ENCODE measurements at regions not wholly inside any gene's neighbourhood (a gene's known extent, or its start where the extent isn't known, plus 50 kb on each side); places are given as distances from the start of the nearest gene placed in this dataset.

DNA sequence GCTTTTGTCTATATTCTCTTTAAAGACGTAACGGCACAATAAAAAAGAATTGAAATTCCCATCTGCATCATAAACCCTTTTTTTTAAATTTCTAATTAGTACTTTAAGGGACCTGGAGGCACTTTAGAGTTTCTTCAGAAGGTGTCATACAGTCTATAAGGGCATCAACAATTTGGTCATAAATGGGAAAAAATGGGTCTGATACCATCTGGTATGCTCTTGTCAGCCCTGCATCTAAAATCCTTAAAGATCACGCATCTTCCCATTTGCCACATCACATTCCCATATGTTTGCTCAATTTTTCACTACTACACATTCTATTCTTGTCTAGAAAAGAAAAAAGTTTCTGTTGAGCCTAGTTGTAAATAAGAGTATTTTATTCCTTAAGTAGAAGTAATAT lies 53.8 kb downstream of the COX7C start:
- H3K27me3 ChIP-seq: no peaks in the 10 kb centered on the region
- intact Hi-C loops (cut with DNase I): no loop called here
- no peak for TF ChIP-seq EP300 (IDR thresholded peaks at IDR 0.05)
- TF ChIP-seq, protein P1, sequence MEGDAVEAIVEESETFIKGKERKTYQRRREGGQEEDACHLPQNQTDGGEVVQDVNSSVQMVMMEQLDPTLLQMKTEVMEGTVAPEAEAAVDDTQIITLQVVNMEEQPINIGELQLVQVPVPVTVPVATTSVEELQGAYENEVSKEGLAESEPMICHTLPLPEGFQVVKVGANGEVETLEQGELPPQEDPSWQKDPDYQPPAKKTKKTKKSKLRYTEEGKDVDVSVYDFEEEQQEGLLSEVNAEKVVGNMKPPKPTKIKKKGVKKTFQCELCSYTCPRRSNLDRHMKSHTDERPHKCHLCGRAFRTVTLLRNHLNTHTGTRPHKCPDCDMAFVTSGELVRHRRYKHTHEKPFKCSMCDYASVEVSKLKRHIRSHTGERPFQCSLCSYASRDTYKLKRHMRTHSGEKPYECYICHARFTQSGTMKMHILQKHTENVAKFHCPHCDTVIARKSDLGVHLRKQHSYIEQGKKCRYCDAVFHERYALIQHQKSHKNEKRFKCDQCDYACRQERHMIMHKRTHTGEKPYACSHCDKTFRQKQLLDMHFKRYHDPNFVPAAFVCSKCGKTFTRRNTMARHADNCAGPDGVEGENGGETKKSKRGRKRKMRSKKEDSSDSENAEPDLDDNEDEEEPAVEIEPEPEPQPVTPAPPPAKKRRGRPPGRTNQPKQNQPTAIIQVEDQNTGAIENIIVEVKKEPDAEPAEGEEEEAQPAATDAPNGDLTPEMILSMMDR (IDR thresholded peaks at IDR 0.05): no peak
- TF ChIP-seq POLR2A (IDR thresholded peaks at IDR 0.05; ENCODE audit: low read depth): no peak
- TF ChIP-seq POLR2AphosphoS5 (IDR thresholded peaks at IDR 0.05): no peak
- no peaks in the 10 kb centered on the region for H3K9me3 ChIP-seq
- 92% methylated on average over 3 of the region's 3 CpGs for WGBS
- no peak overlapping the region for H3K4me3 ChIP-seq
- H3K36me3 ChIP-seq: no peaks in the 10 kb centered on the region
- no peaks in the 10 kb centered on the region for H3K4me1 ChIP-seq
- H3K27ac ChIP-seq (replicated peaks in 1 of 4): no peak overlapping the region
- no peak for DNase-seq (ENCODE audit: extremely low spot score)

DNA sequence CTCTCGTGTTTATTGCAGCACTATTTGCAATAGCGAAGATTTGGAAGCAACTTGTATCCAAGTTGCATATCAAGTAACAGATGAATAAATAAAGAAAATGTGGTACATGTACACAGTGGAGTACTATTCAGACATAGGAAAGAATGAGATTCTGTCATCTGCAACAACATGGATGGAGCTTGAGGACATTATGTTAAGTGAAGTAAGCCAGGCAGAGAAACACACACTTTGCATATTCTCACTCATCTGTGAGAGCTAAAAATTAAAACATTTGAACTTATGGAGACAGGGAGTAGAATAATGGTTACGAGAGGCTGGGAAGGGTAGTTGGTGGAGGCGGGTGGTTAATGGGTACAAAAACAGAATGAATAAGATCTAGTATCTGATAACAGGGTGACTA lies 56.3 kb downstream of the COX7C start:
- WGBS: 92% methylated on average over 4 of the region's 4 CpGs
- TF ChIP-seq POLR2A (IDR thresholded peaks at IDR 0.05; ENCODE audit: low read depth) (no peak), EP300 (IDR thresholded peaks at IDR 0.05) (no peak), POLR2AphosphoS5 (IDR thresholded peaks at IDR 0.05) (no peak)
- TF ChIP-seq, protein P1 (IDR thresholded peaks at IDR 0.05): no peak
- Histone ChIP-seq H3K27me3 (no peaks in the 10 kb centered on the region), H3K4me3 (no peak overlapping the region), H3K4me1 (no peaks in the 10 kb centered on the region), H3K27ac (replicated peaks in 1 of 4) (no peak overlapping the region), H3K9me3 (no peaks in the 10 kb centered on the region), H3K36me3 (no peaks in the 10 kb centered on the region)
- DNase-seq (ENCODE audit: extremely low spot score): no peak
- intact Hi-C loops (cut with DNase I): no loop called here

DNA sequence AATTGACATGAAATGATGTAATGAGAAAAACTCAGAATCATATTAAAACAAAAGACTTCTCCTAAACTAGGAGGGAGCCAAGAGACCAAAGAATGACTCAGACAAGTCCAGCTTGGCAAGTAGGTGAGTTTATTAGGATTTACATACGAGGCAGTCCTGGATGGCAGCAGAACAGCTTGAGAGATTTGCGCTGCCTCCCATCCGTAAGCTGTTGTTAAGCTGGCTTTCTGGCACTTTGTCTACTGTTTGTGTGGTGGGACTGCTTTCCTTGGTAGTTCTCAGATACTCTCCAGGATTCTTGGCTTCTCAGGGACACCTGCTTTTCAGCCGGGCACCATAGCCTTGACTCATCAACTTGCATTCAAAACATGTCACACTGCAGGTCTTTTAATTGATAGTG lies 57.6 kb downstream of the COX7C start:
- 64% methylated on average over 4 of the region's 4 CpGs for WGBS

DNA sequence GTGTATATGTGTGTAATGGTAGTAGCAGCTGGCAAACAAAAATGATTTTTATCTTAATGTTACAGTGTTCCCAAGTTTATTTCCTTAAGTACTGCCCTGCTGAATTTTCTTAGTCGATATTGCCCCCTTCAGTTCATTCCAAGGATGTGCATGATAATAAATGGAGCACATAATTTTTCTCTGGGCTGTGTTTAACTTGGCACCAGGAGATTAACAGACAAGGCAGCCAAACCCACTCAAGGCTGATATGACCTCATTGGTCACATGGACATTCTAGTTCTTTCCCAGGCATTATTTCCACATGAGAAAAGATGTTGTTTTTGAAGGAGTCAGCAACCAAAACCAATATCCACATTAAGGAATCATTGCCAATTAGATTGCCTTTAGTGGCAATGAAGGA lies 61.8 kb downstream of the COX7C start:
- peaks cover 0 to 9% (median 4%) of the 10 kb centered on the region in 4 donors for H3K4me1 ChIP-seq
- H3K9me3 ChIP-seq: no peaks in the 10 kb centered on the region
- no peak for DNase-seq (ENCODE audit: extremely low spot score)
- H3K36me3 ChIP-seq: no peaks in the 10 kb centered on the region
- no peaks in the 10 kb centered on the region for H3K27me3 ChIP-seq
- WGBS: 0% methylated on average over 1 of the region's 1 CpG
- peak overlapping the region in 1 of 4 donors; percentile 30 for H3K27ac ChIP-seq (replicated peaks in 1 of 4)
- TF ChIP-seq, protein P1 (IDR thresholded peaks at IDR 0.05): peak; percentile 54 to 70 (median 56)
- TF ChIP-seq POLR2AphosphoS5 (IDR thresholded peaks at IDR 0.05): no peak
- no peak overlapping the region for H3K4me3 ChIP-seq
- intact Hi-C loops (cut with DNase I): no loop called here

More for the DNA sequence above, 57.6 kb downstream of the COX7C start:
- H3K27ac ChIP-seq (replicated peaks in 1 of 4): no peak overlapping the region
- TF ChIP-seq, protein P1 (IDR thresholded peaks at IDR 0.05): no peak
- TF ChIP-seq POLR2AphosphoS5 (IDR thresholded peaks at IDR 0.05) (no peak), EP300 (IDR thresholded peaks at IDR 0.05) (no peak), POLR2A (IDR thresholded peaks at IDR 0.05; ENCODE audit: low read depth) (no peak)
- H3K4me1 ChIP-seq: peaks cover 0 to 9% (median 4%) of the 10 kb centered on the region in 4 donors
- no peak overlapping the region for H3K4me3 ChIP-seq
- no peak for DNase-seq (ENCODE audit: extremely low spot score)
- no peaks in the 10 kb centered on the region for H3K9me3 ChIP-seq
- no peaks in the 10 kb centered on the region for H3K27me3 ChIP-seq
- no peaks in the 10 kb centered on the region for H3K36me3 ChIP-seq
- intact Hi-C loops (cut with DNase I): no loop called here

DNA sequence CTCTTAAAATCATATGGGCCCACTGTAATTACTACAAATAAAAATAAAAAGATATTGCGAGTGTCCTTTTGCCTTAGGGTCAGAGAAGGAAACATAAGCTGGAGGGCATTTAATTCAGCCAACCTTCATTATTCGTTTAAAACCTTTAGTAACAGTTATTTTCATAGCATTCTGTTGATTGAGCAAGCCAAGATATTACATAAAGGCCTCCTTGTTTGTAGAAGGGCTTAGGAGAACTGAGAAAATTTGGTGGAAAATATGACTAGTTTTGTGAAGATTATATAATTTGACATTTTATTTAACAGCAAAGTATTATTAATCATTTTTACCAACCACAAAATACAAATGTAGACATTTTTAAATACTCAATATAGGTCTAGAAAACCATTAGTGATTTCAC lies 62.2 kb downstream of the COX7C start:
- Histone ChIP-seq H3K27ac (replicated peaks in 1 of 4) (peak overlapping the region in 1 of 4 donors; percentile 30), H3K27me3 (no peaks in the 10 kb centered on the region), H3K36me3 (no peaks in the 10 kb centered on the region), H3K4me1 (peaks cover 0 to 9% (median 4%) of the 10 kb centered on the region in 4 donors), H3K9me3 (no peaks in the 10 kb centered on the region), H3K4me3 (no peak overlapping the region)
- intact Hi-C loops (cut with DNase I): no loop called here
- 43% methylated on average over 2 of the region's 2 CpGs for WGBS
- TF ChIP-seq EP300 (IDR thresholded peaks at IDR 0.05) (no peak), POLR2AphosphoS5 (IDR thresholded peaks at IDR 0.05) (no peak), POLR2A (IDR thresholded peaks at IDR 0.05; ENCODE audit: low read depth) (no peak)
- TF ChIP-seq, protein P1 (IDR thresholded peaks at IDR 0.05): no peak
- no peak for DNase-seq (ENCODE audit: extremely low spot score)

Data from esophagus muscularis mucosa (tissue), 4 donors.